K562 (cell line): ENCODE measurements at regions not wholly inside any gene's neighbourhood (a gene's known extent, or its start where the extent isn't known, plus 50 kb on each side); places are given as distances from the start of the nearest gene placed in this dataset.

Experiments
- ATAC-seq: fragments of 200-7000 bp; cut with Tn5 transposase; 3 replicates; pipeline ENCODE4 v1.9.1; 2020; ENCODE audit warnings: moderate library complexity
- BruUV-seq: library from RNA; stranded (reverse); fragments of 400-500 nt; replicated peaks from 2 replicates; lab custom pipeline; 2021; lab: Mats Ljungman, UMichigan
- CTCF ChIA-PET: fragments of 300-600 bp; formaldehyde crosslinking; extraction: SDS; loops from one replicate; lab custom pipeline; 2021; ENCODE audit warnings: low intra/inter-chr PET ratio; lab: Yijun Ruan, JAX
- POLR2A ChIA-PET: fragments of 300-600, 350-650 bp; sonication (Branson Sonifier 250); formaldehyde crosslinking; extraction: SDS; loops from one replicate; lab custom pipeline; 2021; ENCODE audit warnings: antibody characterized with exemption, inconsistent platforms; lab: Yijun Ruan, JAX
- DNase-seq, 4 experiments: peaks; one replicate each; pipeline versions ENCODE4 v3.0.0 to v3.0.0-alpha.2; 2011 to 2018; ENCODE audit warnings: low spot score in 3 of 4, mixed read lengths in 3 of 4; ENCODE audit errors: extremely low read depth in 1 of 4
- FAIRE-seq: peaks from 2 replicates; lab custom pipeline; 2011; peaks lifted over from hg19 to GRCh38; lab: Jason Lieb, UNC
- H2AFZ ChIP-seq: 2 replicates; pipeline ENCODE4 v1.6.0; 2011; ENCODE audit warnings: low read depth, low read length, control low read depth, inconsistent platforms
- H3K27ac ChIP-seq: fragments of 200-600 bp; 3 replicates; pipeline ENCODE4 v1.8.0; 2011; ENCODE audit warnings: low read depth, mild to moderate bottlenecking, control low read depth, inconsistent platforms, low read length, moderate library complexity, mixed read lengths; ENCODE audit errors: extremely low read depth
- H3K27me3 ChIP-seq, 2 experiments: fragments of 300-600 bp in 1 of 2; 2 replicates in 1 of 2; 3 replicates in 1 of 2; pipeline versions ENCODE4 v1.6.0 to v1.8.0; 2011; ENCODE audit warnings: inconsistent platforms in 2 of 2, low read length in 2 of 2, mild to moderate bottlenecking in 1 of 2, mixed read lengths in 1 of 2, moderate library complexity in 1 of 2; ENCODE audit not compliant: control insufficient read depth in 2 of 2, insufficient read depth in 2 of 2
- H3K36me3 ChIP-seq: fragments of 300-600 bp; 3 replicates; pipeline ENCODE4 v1.8.0; 2011; ENCODE audit warnings: mild to moderate bottlenecking, low read length, inconsistent platforms; ENCODE audit not compliant: control insufficient read depth, insufficient read depth
- H3K4me1 ChIP-seq, 2 experiments: fragments of 200-600 bp in 1 of 2; replicated peaks in 1 of 2; 2 replicates in 1 of 2; 3 replicates in 1 of 2; pipeline versions ENCODE4 v1.5.1 to v1.8.0; 2011; ENCODE audit warnings: inconsistent platforms in 2 of 2, low read length in 2 of 2, mild to moderate bottlenecking in 1 of 2, mixed read lengths in 1 of 2, moderate library complexity in 1 of 2; ENCODE audit not compliant: control insufficient read depth in 2 of 2, insufficient read depth in 2 of 2
- H3K4me2 ChIP-seq: 2 replicates; pipeline ENCODE4 v1.6.1; 2011; ENCODE audit warnings: low read length, control low read depth, inconsistent platforms, mixed read lengths; ENCODE audit not compliant: insufficient read depth
- H3K4me3 ChIP-seq: fragments of 200-600 bp; sonication (generic), shearing (Covaris generic); 2 replicates; pipeline ENCODE4 v1.5.1; 2016; ENCODE audit warnings: control low read depth, inconsistent platforms
- H3K79me2 ChIP-seq: fragments of 200-600 bp; 3 replicates; pipeline ENCODE4 v1.8.0; 2011; ENCODE audit warnings: low read length, inconsistent platforms; ENCODE audit not compliant: control insufficient read depth, insufficient read depth
- H3K9ac ChIP-seq, 2 experiments: 2 replicates each; pipeline versions ENCODE4 v1.6.0 to v1.6.1; 2011; ENCODE audit warnings: low read depth in 2 of 2, low read length in 2 of 2, control low read depth in 1 of 2, inconsistent platforms in 1 of 2, mild to moderate bottlenecking in 1 of 2, mixed read lengths in 1 of 2; ENCODE audit not compliant: insufficient read depth in 1 of 2
- H3K9me1 ChIP-seq: one replicate; pipeline ENCODE4 v1.6.0; 2011; ENCODE audit warnings: inconsistent platforms, mild to moderate bottlenecking, low read length, moderate library complexity; ENCODE audit not compliant: control insufficient read depth, insufficient read depth
- H3K9me3 ChIP-seq: replicated peaks from 2 replicates; pipeline ENCODE4 v1.5.1; 2011; ENCODE audit warnings: low read depth, low read length, inconsistent platforms; ENCODE audit not compliant: control insufficient read depth, insufficient read depth
- H4K20me1 ChIP-seq: replicated peaks from 2 replicates; pipeline ENCODE4 v1.6.1; 2011; ENCODE audit warnings: low read length, inconsistent platforms, mixed read lengths; ENCODE audit not compliant: control insufficient read depth, insufficient read depth
- MCM2 ChIP-seq: fragments of 450-650 bp; IDR thresholded peaks from 2 replicates; pipeline ENCODE4 v1.6.1; 2017; ENCODE audit warnings: low read depth, mild to moderate bottlenecking
- PTBP1 ChIP-seq: fragments of 200-400 bp; formaldehyde crosslinking; IDR thresholded peaks from 2 replicates; pipeline ENCODE4 v1.6.1; 2017; ENCODE audit warnings: low read depth, low read length
- TEAD4 ChIP-seq, 2 experiments: sonication (generic) in 1 of 2; formaldehyde crosslinking in 1 of 2; IDR thresholded peaks; 2 replicates each; pipeline versions ENCODE4 v1.6.1 to v1.8.0; 2012 to 2022; ENCODE audit warnings: borderline replicate concordance in 1 of 2, inconsistent platforms in 1 of 2, low read length in 1 of 2, mild to moderate bottlenecking in 1 of 2, missing genetic modification reagents in 1 of 2
- TFE3 ChIP-seq: fragments of 450-650 bp; formaldehyde crosslinking; IDR thresholded peaks from 2 replicates; pipeline ENCODE4 v1.4.0; 2020; ENCODE audit warnings: mild to moderate bottlenecking, mixed read lengths
- WGBS: fragments of 100-300 bp; shearing (Covaris generic); methylation state at CpG from one replicate; pipeline ENCODE4 v1.1.6; 2016; ENCODE audit warnings: low coverage, mixed read lengths; ENCODE audit not compliant: insufficient coverage; ENCODE audit errors: missing lambda C conversion rate; 5-methylcytosine and 5-hydroxymethylcytosine counted together
- in situ Hi-C: fragments of 300-500 bp; cut with MboI; formaldehyde crosslinking; loops from 4 replicates; pipeline ENCODE4 v1.15.0; 2018; ENCODE audit warnings: inconsistent platforms, mixed read lengths
- intact Hi-C: fragments of 100-400 bp; cut with micrococcal nuclease; formaldehyde crosslinking; loops from 2 replicates; pipeline ENCODE4 v1.14.2; 2022

GRCh38 chr12:13348464-13348863 is 151.9 kb downstream of the EMP1 start:
- Histone ChIP-seq H3K4me2 (no peak overlapping the region), H2AFZ (no peak overlapping the region), H3K9me1 (no peaks in the 10 kb centered on the region), H3K4me1 (no peaks in the 10 kb centered on the region), H3K4me3 (no peak overlapping the region), H3K9ac (no peak overlapping the region), H3K79me2 (no peaks in the 10 kb centered on the region), H3K27me3 (no peaks in the 10 kb centered on the region), H3K27ac (no peak overlapping the region), H3K36me3 (no peaks in the 10 kb centered on the region), H4K20me1 (no peaks in the 10 kb centered on the region)
- in situ Hi-C loops (no loop called here), intact Hi-C loops (no loop called here)
- no peak for ATAC-seq
- 0% methylated on average over 1 of the region's 1 CpG for WGBS
- POLR2A ChIA-PET, result interaction anchor here (0.7 kb wide), 1 partner anchor 1546 kb away, joined by 3 read pairs; no protein-coding TSS in a partner anchor
- DNase-seq, result no peak
- no TSS peak for BruUV-seq
- TF ChIP-seq TEAD4 (IDR thresholded peaks at IDR 0.05; ENCODE audit: low read length) (no peak), TEAD4 (CRISPR knock-in tag; IDR thresholded peaks at IDR 0.05; ENCODE audit: borderline replicate concordance) (no peak), MCM2 (no peak), TFE3 (no peak), PTBP1 (no peak)
- TF ChIP-seq, all 486 proteins: peak for 0
- CTCF ChIA-PET, result no interaction called here
- FAIRE-seq, result no peak
- no peaks in the 10 kb centered on the region for H3K9me3 ChIP-seq
